ENCODE measurements at regions not wholly inside any gene's neighbourhood (a gene's known extent, or its start where the extent isn't known, plus 50 kb on each side); places are given as distances from the start of the nearest gene placed in this dataset.

DNA sequence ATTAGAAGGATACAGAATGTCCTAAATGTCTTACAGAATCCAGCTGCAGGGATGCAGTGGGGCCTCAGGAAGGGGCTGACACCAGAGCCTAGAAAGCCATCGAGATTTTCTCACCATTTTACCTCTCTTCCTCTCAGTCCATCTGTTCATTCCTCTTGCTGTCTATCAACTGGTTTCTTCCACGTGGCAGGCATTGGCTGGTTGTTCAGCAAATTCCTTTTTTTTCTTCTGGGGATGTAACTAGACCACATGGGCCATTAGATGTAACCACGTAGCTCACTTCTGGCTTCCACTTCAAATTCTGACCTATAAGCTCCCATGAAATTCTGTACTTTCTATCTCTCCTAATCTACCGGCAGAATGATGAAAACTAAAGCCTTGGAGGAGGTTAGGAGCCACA lies 93.6 kb upstream of the MTAP start:
- H3K4me3 ChIP-seq: no peak overlapping the region
- no peak overlapping the region for H3K27ac ChIP-seq
- no peaks in the 10 kb centered on the region for H3K4me1 ChIP-seq
- TF ChIP-seq, protein P1, sequence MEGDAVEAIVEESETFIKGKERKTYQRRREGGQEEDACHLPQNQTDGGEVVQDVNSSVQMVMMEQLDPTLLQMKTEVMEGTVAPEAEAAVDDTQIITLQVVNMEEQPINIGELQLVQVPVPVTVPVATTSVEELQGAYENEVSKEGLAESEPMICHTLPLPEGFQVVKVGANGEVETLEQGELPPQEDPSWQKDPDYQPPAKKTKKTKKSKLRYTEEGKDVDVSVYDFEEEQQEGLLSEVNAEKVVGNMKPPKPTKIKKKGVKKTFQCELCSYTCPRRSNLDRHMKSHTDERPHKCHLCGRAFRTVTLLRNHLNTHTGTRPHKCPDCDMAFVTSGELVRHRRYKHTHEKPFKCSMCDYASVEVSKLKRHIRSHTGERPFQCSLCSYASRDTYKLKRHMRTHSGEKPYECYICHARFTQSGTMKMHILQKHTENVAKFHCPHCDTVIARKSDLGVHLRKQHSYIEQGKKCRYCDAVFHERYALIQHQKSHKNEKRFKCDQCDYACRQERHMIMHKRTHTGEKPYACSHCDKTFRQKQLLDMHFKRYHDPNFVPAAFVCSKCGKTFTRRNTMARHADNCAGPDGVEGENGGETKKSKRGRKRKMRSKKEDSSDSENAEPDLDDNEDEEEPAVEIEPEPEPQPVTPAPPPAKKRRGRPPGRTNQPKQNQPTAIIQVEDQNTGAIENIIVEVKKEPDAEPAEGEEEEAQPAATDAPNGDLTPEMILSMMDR (IDR thresholded peaks at IDR 0.05): no peak
- no peaks in the 10 kb centered on the region for H3K9me3 ChIP-seq
- 54 to 60% methylated on average over 4 of the region's 4 CpGs for WGBS, 2 donors
- no peaks in the 10 kb centered on the region for H3K36me3 ChIP-seq
- ATAC-seq (no peak), DNase-seq (no peak)
- peaks cover 0 to 17% (median 10%) of the 10 kb centered on the region in 7 donors for H3K27me3 ChIP-seq
- intact Hi-C loops (cut with DNase I): no loop called here

DNA sequence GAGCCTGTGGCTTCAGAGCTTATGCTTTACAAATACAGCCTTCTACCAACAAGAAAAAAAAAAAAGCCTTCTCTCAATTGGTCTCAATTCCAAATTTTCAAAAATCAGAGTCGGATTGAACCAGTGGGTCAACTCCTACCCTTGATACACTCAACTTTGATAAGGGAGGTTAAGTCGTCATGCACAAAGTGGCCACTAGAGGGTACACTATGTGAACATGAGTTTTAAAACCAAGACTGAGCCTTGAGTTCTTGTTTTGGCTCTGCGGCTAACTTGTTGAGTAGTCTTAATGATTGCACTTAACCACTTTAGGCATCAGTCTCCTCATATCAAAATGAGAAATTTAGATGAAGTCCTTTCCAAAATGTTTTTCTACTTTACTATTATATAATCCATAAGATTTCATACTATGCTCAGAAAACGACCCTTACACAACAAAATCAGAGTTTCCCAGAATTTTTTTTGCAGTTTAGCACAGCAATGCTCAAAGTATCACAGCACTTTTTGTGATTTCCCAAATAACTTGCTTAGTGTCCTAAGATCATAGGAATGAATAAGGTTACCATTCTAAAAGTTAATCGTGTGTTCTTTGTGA lies 92.9 kb upstream of the MTAP start:
- Histone ChIP-seq H3K27ac (no peak overlapping the region), H3K9me3 (no peaks in the 10 kb centered on the region), H3K4me1 (no peaks in the 10 kb centered on the region), H3K36me3 (no peaks in the 10 kb centered on the region), H3K4me3 (no peak overlapping the region), H3K27me3 (peaks cover 0 to 17% (median 13%) of the 10 kb centered on the region in 7 donors)
- ATAC-seq (peak in 1 of 8 donors; percentile 16), DNase-seq (peak in 1 of 2 donors; percentile 34)
- WGBS, 2 donors: 49% methylated on average over 5 of the region's 5 CpGs
- TF ChIP-seq, protein P1 (IDR thresholded peaks at IDR 0.05): peak; percentile 20 to 80 (median 73)
- intact Hi-C loops (cut with DNase I): loop anchor here in 1 of 10 donors (10.0 kb wide), 1 partner anchor 65 kb away; no protein-coding TSS in a partner anchor

DNA sequence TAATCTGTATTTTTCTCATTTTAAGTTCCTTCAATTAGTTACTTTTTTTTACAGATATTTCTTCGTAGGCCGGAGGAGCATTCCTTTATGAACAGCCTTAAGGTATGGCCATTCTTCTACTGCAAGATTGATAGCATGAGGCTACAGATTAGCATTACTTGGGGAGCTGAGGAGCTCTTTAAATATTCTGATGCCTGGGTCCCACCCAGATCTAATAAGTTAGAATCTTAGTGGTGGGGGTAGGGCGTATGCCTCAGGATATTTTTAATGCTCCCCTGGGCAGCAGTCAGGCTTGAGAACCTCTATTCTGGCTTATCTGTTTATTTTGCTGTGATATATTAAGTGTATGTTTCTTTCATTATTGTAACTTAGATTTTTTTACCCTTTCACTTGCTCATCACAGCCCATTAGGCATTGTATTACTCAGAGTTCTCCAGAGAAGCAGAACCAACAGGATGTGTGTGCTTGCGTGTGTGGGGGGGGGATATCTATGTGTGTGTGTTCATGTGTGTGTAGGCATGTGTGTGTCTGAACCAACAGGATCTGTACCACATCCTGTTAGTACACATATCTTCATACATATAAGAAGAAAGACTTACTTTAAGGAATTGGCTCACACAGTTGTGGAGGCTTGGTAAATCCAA lies 91.8 kb upstream of the MTAP start:
- intact Hi-C loops (cut with DNase I): loop anchor here in 1 of 10 donors (10.0 kb wide), 1 partner anchor 64 kb away; no protein-coding TSS in a partner anchor

DNA sequence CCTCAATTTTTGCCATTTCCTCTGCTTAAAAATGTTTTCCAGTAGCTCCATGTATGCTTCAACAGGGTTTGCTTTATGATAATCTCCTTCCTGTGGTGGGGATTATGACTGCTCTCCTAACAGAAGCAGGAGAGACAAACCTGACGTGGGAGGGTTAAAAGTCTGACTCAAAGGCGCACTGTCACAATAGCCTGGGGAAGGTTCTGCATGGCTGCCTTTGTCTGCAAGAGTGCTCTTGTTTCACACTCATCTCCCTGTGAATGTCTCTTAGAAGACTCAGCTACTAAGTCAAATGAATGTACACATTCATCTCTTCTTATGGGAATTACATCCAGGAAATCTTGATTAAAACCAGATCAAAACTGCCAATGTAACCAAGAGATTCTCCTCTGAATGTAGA lies 90.9 kb upstream of the MTAP start:
- intact Hi-C loops (cut with DNase I): loop anchor here in 1 of 10 donors (10.0 kb wide), 1 partner anchor 63 kb away; no protein-coding TSS in a partner anchor
- Histone ChIP-seq H3K36me3 (no peaks in the 10 kb centered on the region), H3K27me3 (peaks cover 0 to 23% (median 13%) of the 10 kb centered on the region in 7 donors), H3K4me3 (no peak overlapping the region), H3K9me3 (no peaks in the 10 kb centered on the region), H3K4me1 (no peaks in the 10 kb centered on the region), H3K27ac (no peak overlapping the region)
- ATAC-seq (no peak), DNase-seq (no peak)
- TF ChIP-seq, protein P1 (IDR thresholded peaks at IDR 0.05): no peak
- 30 to 48% methylated on average over 2 of the region's 2 CpGs for WGBS, 2 donors

More for the DNA sequence above, 91.8 kb upstream of the MTAP start:
- Histone ChIP-seq H3K36me3 (no peaks in the 10 kb centered on the region), H3K9me3 (no peaks in the 10 kb centered on the region), H3K27ac (no peak overlapping the region), H3K4me3 (no peak overlapping the region), H3K4me1 (no peaks in the 10 kb centered on the region), H3K27me3 (peaks cover 0 to 17% (median 13%) of the 10 kb centered on the region in 7 donors)
- TF ChIP-seq, protein P1 (IDR thresholded peaks at IDR 0.05): no peak
- ATAC-seq (no peak), DNase-seq (no peak)
- 77 to 86% methylated on average over 4 of the region's 4 CpGs for WGBS, 2 donors

Measured in heart right ventricle (tissue), 16 donors.